Hepatocyte (in vitro differentiated cells): ENCODE measurements at regions not wholly inside any gene's neighbourhood (a gene's known extent, or its start where the extent isn't known, plus 50 kb on each side); places are given as distances from the start of the nearest gene placed in this dataset.

Experiments used
- DNase-seq: peaks from one replicate; pipeline ENCODE4 v3.0.0-alpha.2; 2016; ENCODE audit warnings: low spot score
- H2AFZ ChIP-seq: fragments of 200-600 bp; sonication (generic); 2 replicates; pipeline ENCODE4 v1.6.0; 2016; ENCODE audit warnings: antibody characterized with exemption, mild to moderate bottlenecking
- H3K27ac ChIP-seq: fragments of 200-600 bp; sonication (generic); 2 replicates; pipeline ENCODE4 v1.5.1; 2016; ENCODE audit warnings: mild to moderate bottlenecking
- H3K27me3 ChIP-seq: fragments of 200-600 bp; sonication (generic); 2 replicates; pipeline ENCODE4 v1.6.1; 2016
- H3K36me3 ChIP-seq: fragments of 200-600 bp; sonication (generic); replicated peaks from 2 replicates; pipeline ENCODE4 v1.5.1; 2016; ENCODE audit warnings: low read depth; ENCODE audit not compliant: insufficient read depth
- H3K4me1 ChIP-seq: fragments of 200-600 bp; sonication (generic); 2 replicates; pipeline ENCODE4 v1.5.1; 2016; ENCODE audit warnings: mild to moderate bottlenecking, moderate library complexity; ENCODE audit not compliant: insufficient read depth
- H3K4me2 ChIP-seq: fragments of 200-600 bp; sonication (generic); 2 replicates; pipeline ENCODE4 v1.6.0; 2016
- H3K4me3 ChIP-seq: fragments of 200-600 bp; sonication (generic); 2 replicates; pipeline ENCODE4 v1.5.1; 2016; ENCODE audit warnings: mild to moderate bottlenecking
- H3K79me2 ChIP-seq: fragments of 200-600 bp; sonication (generic); 2 replicates; pipeline ENCODE4 v1.6.0; 2017; ENCODE audit warnings: mild to moderate bottlenecking
- H3K9me2 ChIP-seq: fragments of 200-600 bp; sonication (generic); replicated peaks from 2 replicates; pipeline ENCODE4 v1.6.0; 2017; ENCODE audit warnings: mild to moderate bottlenecking; ENCODE audit not compliant: insufficient read depth
- H3K9me3 ChIP-seq: fragments of 200-600 bp; sonication (generic); 2 replicates; pipeline ENCODE4 v1.5.1; 2016; ENCODE audit warnings: low read depth, mild to moderate bottlenecking
- H4K20me1 ChIP-seq: fragments of 200-600 bp; sonication (generic); 2 replicates; pipeline ENCODE4 v1.6.0; 2016; ENCODE audit warnings: mild to moderate bottlenecking; ENCODE audit not compliant: insufficient read depth, poor library complexity, severe bottlenecking
- EZH2 ChIP-seq: fragments of 200-600 bp; sonication (generic); IDR thresholded peaks from 2 replicates; pipeline ENCODE4 v1.6.1; 2016; ENCODE audit warnings: antibody characterized with exemption, mild to moderate bottlenecking, borderline replicate concordance
- EZH2phosphoT487 ChIP-seq: fragments of 200-600 bp; sonication (generic); IDR thresholded peaks from one replicate; pipeline ENCODE4 v1.6.1; 2018; ENCODE audit warnings: antibody characterized with exemption, mild to moderate bottlenecking, low read depth, moderate library complexity; ENCODE audit not compliant: unreplicated experiment, severe bottlenecking
- WGBS: methylation state at CpG from one replicate; pipeline ENCODE4 v1.1.6; 2016; ENCODE audit warnings: low lambda C conversion rate; ENCODE audit errors: missing lambda C conversion rate; 5-methylcytosine and 5-hydroxymethylcytosine counted together
- TF ChIP-seq, protein P1 (sequence below): fragments of 200-600 bp; sonication (generic); IDR thresholded peaks from 2 replicates; pipeline ENCODE4 v1.5.1; 2016; ENCODE audit warnings: antibody characterized with exemption, mild to moderate bottlenecking; ENCODE audit not compliant: poor library complexity

DNA sequence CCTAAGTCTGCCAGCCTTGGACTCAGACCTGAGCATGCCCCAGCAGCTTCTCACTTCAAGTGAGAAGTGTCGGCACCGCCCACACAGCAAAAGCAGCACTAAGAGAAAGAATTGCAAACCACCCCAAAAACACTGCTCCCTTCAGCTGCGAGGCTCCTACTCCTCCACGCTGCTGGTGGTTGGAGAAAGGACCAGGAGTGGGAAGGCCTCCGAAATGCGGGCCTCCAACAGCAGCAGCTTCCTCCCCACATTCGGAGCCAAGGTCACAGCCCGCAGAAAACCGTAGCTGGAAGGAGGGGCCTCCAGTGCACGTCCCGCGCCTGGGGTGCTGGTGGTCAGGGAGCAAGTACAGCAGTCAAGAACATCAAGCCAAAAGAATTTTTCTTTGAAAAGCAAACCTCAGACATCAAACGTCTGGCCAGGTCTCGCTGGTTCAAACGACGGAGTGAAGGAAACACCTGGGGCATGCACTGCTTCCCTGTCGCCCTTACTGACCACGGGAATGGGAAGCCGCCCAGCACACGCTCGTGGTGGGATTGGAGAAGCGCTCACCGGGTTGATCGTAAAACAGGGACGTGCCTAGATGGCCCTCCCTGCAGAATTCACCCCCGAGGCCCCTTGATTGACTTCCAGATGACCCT lies 185.6 kb upstream of the CST7 start:
- Histone ChIP-seq H3K27ac (no peak overlapping the region), H3K4me3 (no peak overlapping the region), H3K4me2 (no peak overlapping the region), H4K20me1 (no peaks in the 10 kb centered on the region), H3K27me3 (no peaks in the 10 kb centered on the region), H2AFZ (no peak overlapping the region), H3K4me1 (peaks cover 4% of the 10 kb centered on the region), H3K79me2 (no peaks in the 10 kb centered on the region), H3K9me2 (no peaks in the 10 kb centered on the region), H3K9me3 (no peaks in the 10 kb centered on the region), H3K36me3 (no peaks in the 10 kb centered on the region)
- TF ChIP-seq, protein P1, sequence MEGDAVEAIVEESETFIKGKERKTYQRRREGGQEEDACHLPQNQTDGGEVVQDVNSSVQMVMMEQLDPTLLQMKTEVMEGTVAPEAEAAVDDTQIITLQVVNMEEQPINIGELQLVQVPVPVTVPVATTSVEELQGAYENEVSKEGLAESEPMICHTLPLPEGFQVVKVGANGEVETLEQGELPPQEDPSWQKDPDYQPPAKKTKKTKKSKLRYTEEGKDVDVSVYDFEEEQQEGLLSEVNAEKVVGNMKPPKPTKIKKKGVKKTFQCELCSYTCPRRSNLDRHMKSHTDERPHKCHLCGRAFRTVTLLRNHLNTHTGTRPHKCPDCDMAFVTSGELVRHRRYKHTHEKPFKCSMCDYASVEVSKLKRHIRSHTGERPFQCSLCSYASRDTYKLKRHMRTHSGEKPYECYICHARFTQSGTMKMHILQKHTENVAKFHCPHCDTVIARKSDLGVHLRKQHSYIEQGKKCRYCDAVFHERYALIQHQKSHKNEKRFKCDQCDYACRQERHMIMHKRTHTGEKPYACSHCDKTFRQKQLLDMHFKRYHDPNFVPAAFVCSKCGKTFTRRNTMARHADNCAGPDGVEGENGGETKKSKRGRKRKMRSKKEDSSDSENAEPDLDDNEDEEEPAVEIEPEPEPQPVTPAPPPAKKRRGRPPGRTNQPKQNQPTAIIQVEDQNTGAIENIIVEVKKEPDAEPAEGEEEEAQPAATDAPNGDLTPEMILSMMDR: no peak
- TF ChIP-seq EZH2phosphoT487 (no peak), EZH2 (no peak)
- no peak for DNase-seq
- 81% methylated on average over 26 of the region's 26 CpGs for WGBS

DNA sequence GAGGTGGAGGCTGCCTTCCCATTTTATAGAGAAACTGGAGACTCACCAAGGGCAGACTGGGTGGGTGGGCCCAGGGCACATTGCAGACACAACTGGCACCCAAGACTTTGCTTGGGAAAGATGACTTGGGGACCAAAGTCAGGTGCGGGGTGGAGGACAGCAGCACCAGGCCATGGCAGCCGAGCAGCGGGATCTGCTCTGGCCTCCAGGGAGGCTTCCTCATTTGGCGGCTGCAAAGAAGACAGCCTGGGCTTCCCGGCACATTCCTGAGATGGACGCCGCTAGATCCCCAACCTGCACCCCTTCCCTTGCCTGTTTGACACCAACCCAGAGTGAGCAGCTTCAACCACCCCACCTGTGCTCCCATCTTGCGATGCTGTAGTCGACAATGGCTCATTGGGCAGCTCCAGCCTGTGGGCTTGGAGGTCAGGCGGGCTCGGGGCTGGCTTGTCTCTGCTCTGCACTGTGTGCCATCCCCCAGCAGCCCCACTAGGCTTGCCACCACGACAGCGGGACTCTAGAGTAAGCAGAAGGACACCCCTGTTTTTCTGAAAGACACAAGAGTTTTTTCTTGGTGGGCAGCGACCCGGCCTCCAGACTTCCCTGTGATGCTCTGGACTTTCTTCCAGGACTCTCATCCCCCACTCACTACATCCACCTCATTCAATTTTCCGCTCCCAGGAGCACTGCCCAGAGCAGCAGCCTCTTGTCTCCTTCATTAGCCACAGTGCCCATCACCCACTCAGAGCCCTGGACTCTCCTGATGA lies 184.9 kb upstream of the CST7 start:
- Histone ChIP-seq H3K4me1 (peaks cover 4% of the 10 kb centered on the region), H3K9me2 (no peaks in the 10 kb centered on the region), H3K4me2 (no peak overlapping the region), H4K20me1 (no peaks in the 10 kb centered on the region), H2AFZ (no peak overlapping the region), H3K36me3 (no peaks in the 10 kb centered on the region), H3K27ac (no peak overlapping the region), H3K9me3 (no peaks in the 10 kb centered on the region), H3K27me3 (no peaks in the 10 kb centered on the region), H3K79me2 (no peaks in the 10 kb centered on the region), H3K4me3 (no peak overlapping the region)
- 94% methylated on average over 16 of the region's 16 CpGs for WGBS
- no peak for DNase-seq
- TF ChIP-seq EZH2phosphoT487 (no peak), EZH2 (no peak)
- TF ChIP-seq, protein P1: no peak

DNA sequence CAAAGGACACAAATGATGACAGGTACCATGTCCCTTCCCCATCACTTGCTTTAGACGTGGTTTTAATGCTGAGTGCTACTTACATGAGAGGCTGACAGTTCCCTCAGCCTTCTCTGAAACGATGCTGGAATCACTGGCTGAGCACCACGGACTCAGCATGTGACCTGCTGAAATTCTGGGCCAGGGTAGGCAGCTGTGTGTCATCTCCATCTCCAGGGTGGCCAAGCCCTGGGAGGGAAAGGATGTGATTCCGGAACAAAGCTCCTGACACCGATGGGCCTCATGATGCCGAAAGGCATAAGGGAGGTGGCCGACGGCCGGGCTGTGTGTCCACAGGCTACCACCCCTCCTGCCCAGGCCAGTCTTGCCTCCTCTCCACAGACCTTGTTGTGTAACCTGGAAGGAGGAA lies 184.3 kb upstream of the CST7 start:
- Histone ChIP-seq H2AFZ (no peak overlapping the region), H3K36me3 (no peaks in the 10 kb centered on the region), H3K4me2 (no peak overlapping the region), H3K27ac (no peak overlapping the region), H3K27me3 (no peaks in the 10 kb centered on the region), H3K9me2 (no peaks in the 10 kb centered on the region), H4K20me1 (no peaks in the 10 kb centered on the region), H3K79me2 (no peaks in the 10 kb centered on the region), H3K4me3 (no peak overlapping the region), H3K9me3 (no peaks in the 10 kb centered on the region), H3K4me1 (peaks cover 4% of the 10 kb centered on the region)
- no peak for DNase-seq
- WGBS: 89% methylated on average over 9 of the region's 9 CpGs
- TF ChIP-seq EZH2 (no peak), EZH2phosphoT487 (no peak)
- TF ChIP-seq, protein P1: no peak
